Endothelial cell of umbilical vein (primary cell): ENCODE measurements at regions not wholly inside any gene's neighbourhood (a gene's known extent, or its start where the extent isn't known, plus 50 kb on each side); places are given as distances from the start of the nearest gene placed in this dataset.

ENCODE experiments used
- BruUV-seq: library from RNA; stranded (reverse); fragments of 400-500 nt; replicated peaks from 2 replicates; lab custom pipeline; 2021; lab: Mats Ljungman, UMichigan
- CTCF ChIA-PET: fragments of 300-600, 350-600 bp; sonication (Branson Sonifier 250); formaldehyde crosslinking; loops from one replicate; lab custom pipeline; 2021; ENCODE audit warnings: antibody characterized with exemption, inconsistent platforms; lab: Charles Lee
- POLR2A ChIA-PET: fragments of 300-600, 350-600 bp; sonication (Branson Sonifier 250); formaldehyde crosslinking; loops from one replicate; lab custom pipeline; 2021; ENCODE audit warnings: antibody characterized with exemption, inconsistent platforms; lab: Charles Lee
- DNase-seq: peaks from one replicate; pipeline ENCODE4 v3.0.0-alpha.2; 2011; ENCODE audit warnings: low read depth, low spot score
- FAIRE-seq: peaks from 2 replicates; lab custom pipeline; 2011; peaks lifted over from hg19 to GRCh38; lab: Jason Lieb, UNC
- H2AFZ ChIP-seq: 2 replicates; pipeline ENCODE4 v1.6.0; 2012; ENCODE audit warnings: low read depth, low read length, control low read depth, inconsistent platforms
- H3K27ac ChIP-seq: 2 replicates; pipeline ENCODE4 v1.5.1; 2011; ENCODE audit warnings: low read depth, mild to moderate bottlenecking, control low read depth, low read length, moderate library complexity; ENCODE audit not compliant: insufficient read depth
- H3K27me3 ChIP-seq, 2 experiments: 2 replicates each; pipeline versions ENCODE4 v1.6.0 to v1.6.1; 2011; ENCODE audit warnings: low read length in 2 of 2, mixed read lengths in 1 of 2; ENCODE audit not compliant: control insufficient read depth in 2 of 2, insufficient read depth in 2 of 2
- H3K36me3 ChIP-seq, 2 experiments: 2 replicates in 1 of 2; 3 replicates in 1 of 2; pipeline ENCODE4 v1.5.1; 2011; ENCODE audit warnings: low read length in 2 of 2, mild to moderate bottlenecking in 1 of 2, moderate library complexity in 1 of 2; ENCODE audit not compliant: control insufficient read depth in 2 of 2, insufficient read depth in 2 of 2; ENCODE audit errors: extremely low read depth in 1 of 2
- H3K4me1 ChIP-seq: 3 replicates; pipeline ENCODE4 v1.5.1; 2011; ENCODE audit warnings: mild to moderate bottlenecking, low read length; ENCODE audit not compliant: control insufficient read depth, insufficient read depth; ENCODE audit errors: extremely low read depth
- H3K4me2 ChIP-seq: 2 replicates; pipeline ENCODE4 v1.6.1; 2011; ENCODE audit warnings: low read length, control low read depth, mixed read lengths; ENCODE audit not compliant: insufficient read depth
- H3K4me3 ChIP-seq, 3 experiments: fragments of 200-600 bp in 1 of 3; sonication (generic), shearing (Covaris generic) in 1 of 3; replicated peaks in 1 of 3; 2 replicates each; pipeline ENCODE4 v1.5.1; 2011 to 2016; ENCODE audit warnings: control low read depth in 3 of 3, low read length in 3 of 3, mild to moderate bottlenecking in 2 of 3, inconsistent platforms in 1 of 3, low read depth in 1 of 3, moderate library complexity in 1 of 3; ENCODE audit not compliant: insufficient read depth in 1 of 3
- H3K79me2 ChIP-seq: 2 replicates; pipeline ENCODE4 v1.6.0; 2012; ENCODE audit warnings: low read length, inconsistent platforms; ENCODE audit not compliant: control insufficient read depth, insufficient read depth
- H3K9ac ChIP-seq: replicated peaks from 2 replicates; pipeline ENCODE3; 2011; ENCODE audit warnings: low read length, control low read depth; ENCODE audit not compliant: insufficient read depth; ENCODE audit errors: extremely low read depth
- H3K9me1 ChIP-seq: replicated peaks from 3 replicates; pipeline ENCODE4 v1.6.0; 2011; ENCODE audit warnings: mild to moderate bottlenecking, low read length; ENCODE audit not compliant: control insufficient read depth, insufficient read depth; ENCODE audit errors: extremely low read depth
- H3K9me3 ChIP-seq: replicated peaks from 2 replicates; pipeline ENCODE4 v1.5.1; 2012; ENCODE audit warnings: low read length, inconsistent platforms; ENCODE audit not compliant: control insufficient read depth, insufficient read depth
- H4K20me1 ChIP-seq: replicated peaks from 2 replicates; pipeline ENCODE3; 2011; ENCODE audit warnings: mild to moderate bottlenecking, low read length; ENCODE audit not compliant: control insufficient read depth, insufficient read depth; ENCODE audit errors: extremely low read depth
- CTCF ChIP-seq, 2 donors: IDR thresholded peaks; 1 replicate in 1 of 2; 2 replicates in 1 of 2; pipeline ENCODE4 v1.5.1; 2011; ENCODE audit warnings: low read length in 2 of 2, mild to moderate bottlenecking in 2 of 2, moderate library complexity in 2 of 2, control low read depth in 1 of 2, inconsistent platforms in 1 of 2, low read depth in 1 of 2; ENCODE audit not compliant: insufficient read depth in 1 of 2; ENCODE audit errors: extremely low read depth in 1 of 2
- EZH2 ChIP-seq: IDR thresholded peaks from 2 replicates; pipeline ENCODE4 v1.6.1; 2012; ENCODE audit warnings: borderline replicate concordance, low read depth, mild to moderate bottlenecking, moderate library complexity, low read length, inconsistent platforms; ENCODE audit not compliant: severe bottlenecking
- FOS ChIP-seq: IDR thresholded peaks from 2 replicates; pipeline ENCODE4 v1.6.1; 2011; ENCODE audit warnings: mild to moderate bottlenecking, low read length, moderate library complexity, borderline replicate concordance; ENCODE audit not compliant: insufficient read depth
- GATA2 ChIP-seq: IDR thresholded peaks from 2 replicates; pipeline ENCODE4 v1.7.0; 2011; ENCODE audit warnings: low read depth, mild to moderate bottlenecking, moderate library complexity, mixed read lengths, low read length; ENCODE audit not compliant: insufficient read length, insufficient read depth
- JUN ChIP-seq: IDR thresholded peaks from 2 replicates; pipeline ENCODE4 v1.6.1; 2011; ENCODE audit warnings: borderline replicate concordance, low read depth; ENCODE audit not compliant: insufficient read length, insufficient read depth
- MAX ChIP-seq: IDR thresholded peaks from 2 replicates; pipeline ENCODE4 v1.6.1; 2011; ENCODE audit not compliant: insufficient read depth, insufficient read length
- MYC ChIP-seq: IDR thresholded peaks from one replicate; pipeline ENCODE4 v1.6.1; 2011; ENCODE audit warnings: mild to moderate bottlenecking, low read depth, low read length
- POLR2A ChIP-seq: IDR thresholded peaks from 2 replicates; pipeline ENCODE4 v1.6.1; 2012; ENCODE audit warnings: low read depth, mild to moderate bottlenecking, control low read depth, low read length
- POLR2AphosphoS5 ChIP-seq: IDR thresholded peaks from 2 replicates; pipeline ENCODE4 v1.6.1; 2012; ENCODE audit warnings: low read depth, mild to moderate bottlenecking, control low read depth, low read length, moderate library complexity; ENCODE audit not compliant: insufficient read depth
- dilution Hi-C: fragments of 300-500 bp; cut with MboI; formaldehyde crosslinking; loops from one replicate; pipeline ENCODE4 v1.15.0; 2019; ENCODE audit warnings: low sequenced_read_pairs; ENCODE audit not compliant: extremely low pct_ligation_motif_present
- intact Hi-C: fragments of 100-400 bp; cut with micrococcal nuclease; formaldehyde crosslinking; loops from one replicate; pipeline ENCODE4 v1.10.0; 2022

- Histone ChIP-seq H3K9me3 (no peaks in the 10 kb centered on the region), H3K79me2 (no peaks in the 10 kb centered on the region), H3K4me2 (no peak overlapping the region), H3K9me1 (no peaks in the 10 kb centered on the region), H3K36me3 (no peaks in the 10 kb centered on the region), H3K27ac (no peak overlapping the region), H4K20me1 (no peaks in the 10 kb centered on the region), H3K4me1 (no peaks in the 10 kb centered on the region), H3K27me3 (peaks cover 0 to 18% of the 10 kb centered on the region in 2 experiments), H3K4me3 (no peak overlapping the region), H3K9ac (no peak overlapping the region), H2AFZ (no peak overlapping the region)
- intact Hi-C loops (no loop called here), dilution Hi-C loops (no loop called here)
- no peak for FAIRE-seq
- TF ChIP-seq POLR2AphosphoS5 (no peak), CTCF (IDR thresholded peaks at IDR 0.05; ENCODE audit: extremely low read depth in 1 of 2, insufficient read depth in 1 of 2, low read depth in 1 of 2, low read length in 2 of 2) (no peak), MAX (no peak), EZH2 (no peak), GATA2 (no peak), FOS (no peak), MYC (no peak), JUN (no peak), POLR2A (no peak)
- no peak for DNase-seq
- POLR2A ChIA-PET = no interaction called here
- CTCF ChIA-PET = interaction anchor here (1.0 kb wide), 1 partner anchor 148 kb away, joined by 4 read pairs; no protein-coding TSS in a partner anchor
- BruUV-seq = no TSS peak
Observed at GRCh38 chr16:86723689-86724088, 145.3 kb downstream of the FOXL1 start.
